H9 (cell line): ENCODE measurements at regions not wholly inside any gene's neighbourhood (a gene's known extent, or its start where the extent isn't known, plus 50 kb on each side); places are given as distances from the start of the nearest gene placed in this dataset.

Experiments
- DNase-seq: peaks from one replicate; pipeline ENCODE4 v3.0.0-alpha.2; 2017
- H2AFZ ChIP-seq: one replicate; pipeline ENCODE4 v1.6.1; 2013; ENCODE audit warnings: mild to moderate bottlenecking, low read length, control low read depth, moderate library complexity
- H2AK5ac ChIP-seq: 2 replicates; pipeline ENCODE4 v1.6.1; 2013; ENCODE audit warnings: low read length, control low read depth, mixed read lengths; ENCODE audit not compliant: insufficient read length
- H2BK120ac ChIP-seq: one replicate; pipeline ENCODE4 v1.6.1; 2013; ENCODE audit warnings: low read depth, mild to moderate bottlenecking, low read length, control low read depth, inconsistent platforms; ENCODE audit not compliant: poor library complexity, severe bottlenecking
- H2BK12ac ChIP-seq: 2 replicates; pipeline ENCODE4 v1.6.1; 2013; ENCODE audit warnings: low read length, control low read depth, mixed read lengths, low read depth; ENCODE audit not compliant: insufficient read length
- H2BK15ac ChIP-seq: 2 replicates; pipeline ENCODE4 v1.6.1; 2013; ENCODE audit warnings: low read depth, low read length, control low read depth
- H2BK20ac ChIP-seq: one replicate; pipeline ENCODE4 v1.6.1; 2013; ENCODE audit warnings: low read depth, mild to moderate bottlenecking, low read length, control low read depth, inconsistent platforms; ENCODE audit not compliant: poor library complexity, severe bottlenecking
- H2BK5ac ChIP-seq: 2 replicates; pipeline ENCODE4 v1.6.1; 2013; ENCODE audit warnings: low read length, control low read depth, mixed read lengths; ENCODE audit not compliant: insufficient read length
- H3K14ac ChIP-seq: 2 replicates; pipeline ENCODE4 v1.6.1; 2013; ENCODE audit warnings: low read length, control low read depth; ENCODE audit not compliant: insufficient read depth
- H3K18ac ChIP-seq: 2 replicates; pipeline ENCODE4 v1.6.1; 2013; ENCODE audit warnings: low read depth, mild to moderate bottlenecking, mixed read lengths, low read length, control low read depth; ENCODE audit not compliant: insufficient read length
- H3K23ac ChIP-seq: 2 replicates; pipeline ENCODE4 v1.6.1; 2013; ENCODE audit warnings: low read length, control low read depth, mixed read lengths, low read depth; ENCODE audit not compliant: insufficient read length
- H3K23me2 ChIP-seq: 2 replicates; pipeline ENCODE4 v1.6.1; 2013; ENCODE audit warnings: low read depth, mild to moderate bottlenecking, mixed read lengths, low read length, control low read depth; ENCODE audit not compliant: insufficient read length, poor library complexity, severe bottlenecking
- H3K27ac ChIP-seq: 2 replicates; pipeline ENCODE4 v1.5.1; 2013; ENCODE audit warnings: low read length, control low read depth, mixed read lengths, low read depth; ENCODE audit not compliant: insufficient read length
- H3K27me3 ChIP-seq: 2 replicates; pipeline ENCODE4 v1.6.1; 2013; ENCODE audit warnings: low read length, control low read depth, inconsistent platforms; ENCODE audit not compliant: insufficient read depth
- H3K4ac ChIP-seq: 2 replicates; pipeline ENCODE4 v1.6.1; 2013; ENCODE audit warnings: low read depth, mild to moderate bottlenecking, control low read depth, inconsistent platforms, low read length, moderate library complexity
- H3K4me1 ChIP-seq: 2 replicates; pipeline ENCODE4 v1.6.1; 2013; ENCODE audit warnings: low read length, control low read depth, inconsistent platforms; ENCODE audit not compliant: insufficient read depth
- H3K4me2 ChIP-seq: 2 replicates; pipeline ENCODE4 v1.6.1; 2013; ENCODE audit warnings: low read length, control low read depth, mixed read lengths; ENCODE audit not compliant: insufficient read length, insufficient read depth
- H3K56ac ChIP-seq: 2 replicates; pipeline ENCODE4 v1.6.1; 2013; ENCODE audit warnings: low read depth, mild to moderate bottlenecking, mixed read lengths, low read length, control low read depth; ENCODE audit not compliant: insufficient read length
- H3K79me1 ChIP-seq: 2 replicates; pipeline ENCODE4 v1.6.1; 2013; ENCODE audit warnings: low read depth, mild to moderate bottlenecking, moderate library complexity, low read length, control low read depth, inconsistent platforms; ENCODE audit not compliant: insufficient read depth, poor library complexity, severe bottlenecking
- H3K79me2 ChIP-seq: 2 replicates; pipeline ENCODE4 v1.6.1; 2013; ENCODE audit warnings: low read length, control low read depth, inconsistent platforms; ENCODE audit not compliant: insufficient read depth
- H3K9ac ChIP-seq: 2 replicates; pipeline ENCODE4 v1.6.1; 2013; ENCODE audit warnings: low read length, control low read depth, mixed read lengths; ENCODE audit not compliant: insufficient read length; ENCODE audit errors: extremely low read depth
- H3K9me3 ChIP-seq: one replicate; pipeline ENCODE4 v1.6.1; 2013; ENCODE audit warnings: low read depth, low read length, inconsistent platforms; ENCODE audit not compliant: control insufficient read depth
- H3T11ph ChIP-seq: one replicate; pipeline ENCODE4 v1.6.1; 2013; ENCODE audit warnings: mild to moderate bottlenecking, low read length, control low read depth, inconsistent platforms
- H4K20me1 ChIP-seq: one replicate; pipeline ENCODE4 v1.6.1; 2013; ENCODE audit not compliant: control insufficient read depth, insufficient read length, insufficient read depth
- H4K5ac ChIP-seq: 2 replicates; pipeline ENCODE4 v1.6.1; 2013; ENCODE audit warnings: low read depth, mild to moderate bottlenecking, mixed read lengths, low read length, control low read depth; ENCODE audit not compliant: insufficient read length
- H4K8ac ChIP-seq: replicated peaks from 2 replicates; pipeline ENCODE4 v1.6.1; 2013; ENCODE audit warnings: low read length, control low read depth, mixed read lengths, low read depth; ENCODE audit not compliant: insufficient read length
- H4K91ac ChIP-seq: 2 replicates; pipeline ENCODE4 v1.6.1; 2013; ENCODE audit warnings: low read depth, mild to moderate bottlenecking, moderate library complexity, mixed read lengths, low read length, control low read depth; ENCODE audit not compliant: insufficient read length
- H3K27ac Mint-ChIP-seq, 3 experiments: 2 replicates in 2 of 3; 3 replicates in 1 of 3; pipeline ENCODE4 v1.8.0; 2020 to 2021; ENCODE audit warnings: mixed read lengths in 3 of 3, mild to moderate bottlenecking in 1 of 3, moderate library complexity in 1 of 3
- H3K27me3 Mint-ChIP-seq: 2 replicates; pipeline ENCODE4 v1.8.0; 2021; ENCODE audit warnings: low read depth, mild to moderate bottlenecking, moderate library complexity, mixed read lengths
- H3K36me3 Mint-ChIP-seq, 3 experiments: 2 replicates in 2 of 3; 3 replicates in 1 of 3; pipeline ENCODE4 v1.8.0; 2020 to 2021; ENCODE audit warnings: low read depth in 3 of 3, mixed read lengths in 3 of 3; ENCODE audit not compliant: insufficient read depth in 1 of 3
- H3K4me1 Mint-ChIP-seq, 2 experiments: 2 replicates each; pipeline ENCODE4 v1.8.0; 2020; ENCODE audit warnings: mixed read lengths in 2 of 2
- H3K4me3 Mint-ChIP-seq, 2 experiments: 2 replicates in 1 of 2; 3 replicates in 1 of 2; pipeline ENCODE4 v1.8.0; 2020 to 2021; ENCODE audit warnings: mild to moderate bottlenecking in 2 of 2, mixed read lengths in 2 of 2, moderate library complexity in 1 of 2
- H3K9me3 Mint-ChIP-seq, 2 experiments: 2 replicates in 1 of 2; 3 replicates in 1 of 2; pipeline ENCODE4 v1.8.0; 2020; ENCODE audit warnings: mild to moderate bottlenecking in 2 of 2, mixed read lengths in 2 of 2, moderate library complexity in 1 of 2
- CTCF ChIP-seq: fragments of 200-600 bp; sonication (generic); conservative IDR thresholded peaks from 3 replicates; pipeline ENCODE4 v1.8.0; 2021; ENCODE audit warnings: antibody characterized with exemption, mild to moderate bottlenecking
- WGBS: extraction: QIAGEN DNeasy Blood & Tissue Kit; methylation state at CpG from one replicate; pipeline ENCODE4 v1.1.7; 2013; ENCODE audit warnings: missing lambda C conversion rate, low lambda C conversion rate, mixed read lengths; ENCODE audit not compliant: insufficient read length; ENCODE audit errors: extremely low coverage; 5-methylcytosine and 5-hydroxymethylcytosine counted together

- H4K5ac ChIP-seq, result no peak overlapping the region
- no peak overlapping the region for H3K23ac ChIP-seq
- Mint-ChIP-seq H3K4me1 (peaks cover 33 to 50% of the 10 kb centered on the region in 2 experiments), H3K27ac (peak overlapping the region in 1 of 3 experiments; percentile 74; a peak in 2 of 7 replicates), H3K4me3 (no peak overlapping the region), H3K27me3 (no peaks in the 10 kb centered on the region), H3K36me3 (no peaks in the 10 kb centered on the region), H3K9me3 (no peaks in the 10 kb centered on the region; a peak in 1 of 5 replicates)
- no peak overlapping the region for H2BK12ac ChIP-seq
- H3K14ac ChIP-seq, result no peak overlapping the region
- H3K27me3 ChIP-seq, result no peaks in the 10 kb centered on the region
- H4K91ac ChIP-seq, result no peak overlapping the region
- H3K79me2 ChIP-seq, result no peaks in the 10 kb centered on the region
- H3K9ac ChIP-seq, result no peak overlapping the region
- H3K4me2 ChIP-seq, result peak overlapping the region; percentile 32
- no peak overlapping the region for H2AFZ ChIP-seq
- no peaks in the 10 kb centered on the region for H3K23me2 ChIP-seq
- no peak overlapping the region for H2AK5ac ChIP-seq
- no peaks in the 10 kb centered on the region for H3K79me1 ChIP-seq
- no peak overlapping the region for H3K18ac ChIP-seq
- H3K27ac ChIP-seq, result no peak overlapping the region
- H2BK120ac ChIP-seq, result no peak overlapping the region
- H3K9me3 ChIP-seq, result no peaks in the 10 kb centered on the region
- no peak for TF ChIP-seq CTCF
- no peaks in the 10 kb centered on the region for H4K20me1 ChIP-seq
- no peak for DNase-seq
- peaks cover 2% of the 10 kb centered on the region; the same call in 1 of the 2 replicates for H3K4me1 ChIP-seq
- WGBS, result no CpG with 5 or more reads among the region's 1 CpG
- no peak overlapping the region for H2BK20ac ChIP-seq
- no peak overlapping the region for H2BK5ac ChIP-seq
- no peak overlapping the region for H4K8ac ChIP-seq
- H3K56ac ChIP-seq, result no peak overlapping the region
- H3T11ph ChIP-seq, result no peak overlapping the region
- no peak overlapping the region for H2BK15ac ChIP-seq
- no peak overlapping the region for H3K4ac ChIP-seq
These were observed 172.5 kb downstream of the POU4F1 start for GRCh38 chr13:78430811-78431210.
